ENCODE measurements at regions not wholly inside any gene's neighbourhood (a gene's known extent, or its start where the extent isn't known, plus 50 kb on each side); places are given as distances from the start of the nearest gene placed in this dataset.

DNA sequence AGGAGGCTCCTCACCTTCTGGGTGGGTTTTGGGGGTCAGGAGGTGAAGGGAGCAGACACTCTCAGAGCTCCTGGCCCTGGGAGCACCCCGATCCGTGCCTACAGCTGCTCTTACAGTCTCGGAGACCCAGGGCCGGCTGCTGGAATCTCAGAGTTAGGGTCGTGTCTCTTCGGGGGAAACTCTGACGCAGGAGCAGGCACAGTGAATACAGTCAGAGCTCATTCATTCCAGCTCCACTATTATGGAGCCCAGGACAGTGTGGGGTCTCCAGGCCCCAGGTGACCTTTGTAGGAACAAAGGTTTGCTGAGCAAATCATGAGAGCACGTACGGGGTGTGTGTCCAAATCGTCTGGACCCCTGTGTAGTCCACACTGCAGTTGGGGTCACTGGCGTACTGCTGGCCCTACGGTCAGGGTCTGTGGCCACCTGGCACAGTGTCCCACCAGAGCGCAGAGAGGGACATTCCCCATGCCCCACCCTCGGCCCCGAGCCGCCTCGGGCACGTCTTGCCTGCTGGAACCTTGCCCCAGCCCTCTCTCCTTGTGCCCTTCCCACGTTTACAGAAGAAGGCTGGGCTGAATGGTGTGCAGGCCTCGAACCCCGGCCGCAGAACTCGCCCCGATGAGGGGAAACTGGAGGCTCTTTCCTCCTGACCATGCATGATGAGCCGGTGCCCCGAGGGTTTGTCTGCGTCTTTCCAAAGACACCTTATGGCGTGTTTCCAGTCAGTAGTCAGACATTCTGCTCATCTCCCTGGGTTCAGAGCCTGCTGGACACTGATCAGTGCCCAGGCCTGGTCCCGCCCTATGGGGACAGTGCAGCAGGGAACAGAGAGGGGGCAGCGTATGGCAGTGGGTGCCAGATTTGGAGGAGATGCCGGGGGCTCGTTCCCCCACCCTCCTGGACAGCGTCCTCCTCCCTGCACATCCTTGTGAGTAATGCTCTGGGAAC is 1166.6 kb downstream of the BRD1 start:
- no peak for TF ChIP-seq EZH2 (IDR thresholded peaks at IDR 0.05; ENCODE audit: borderline replicate concordance, insufficient read depth, low read depth, low read length, poor library complexity, severe bottlenecking)
- TF ChIP-seq, protein P1, sequence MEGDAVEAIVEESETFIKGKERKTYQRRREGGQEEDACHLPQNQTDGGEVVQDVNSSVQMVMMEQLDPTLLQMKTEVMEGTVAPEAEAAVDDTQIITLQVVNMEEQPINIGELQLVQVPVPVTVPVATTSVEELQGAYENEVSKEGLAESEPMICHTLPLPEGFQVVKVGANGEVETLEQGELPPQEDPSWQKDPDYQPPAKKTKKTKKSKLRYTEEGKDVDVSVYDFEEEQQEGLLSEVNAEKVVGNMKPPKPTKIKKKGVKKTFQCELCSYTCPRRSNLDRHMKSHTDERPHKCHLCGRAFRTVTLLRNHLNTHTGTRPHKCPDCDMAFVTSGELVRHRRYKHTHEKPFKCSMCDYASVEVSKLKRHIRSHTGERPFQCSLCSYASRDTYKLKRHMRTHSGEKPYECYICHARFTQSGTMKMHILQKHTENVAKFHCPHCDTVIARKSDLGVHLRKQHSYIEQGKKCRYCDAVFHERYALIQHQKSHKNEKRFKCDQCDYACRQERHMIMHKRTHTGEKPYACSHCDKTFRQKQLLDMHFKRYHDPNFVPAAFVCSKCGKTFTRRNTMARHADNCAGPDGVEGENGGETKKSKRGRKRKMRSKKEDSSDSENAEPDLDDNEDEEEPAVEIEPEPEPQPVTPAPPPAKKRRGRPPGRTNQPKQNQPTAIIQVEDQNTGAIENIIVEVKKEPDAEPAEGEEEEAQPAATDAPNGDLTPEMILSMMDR (IDR thresholded peaks at IDR 0.05) = no peak
- Histone ChIP-seq H4K20me1 (ENCODE audit: control insufficient read depth, insufficient read depth, low read length, poor library complexity, severe bottlenecking) (no peaks in the 10 kb centered on the region), H3K4me2 (replicated peaks; ENCODE audit: low read depth, low read length, poor library complexity, severe bottlenecking) (no peak overlapping the region), H3K79me2 (ENCODE audit: control insufficient read depth, insufficient read depth, low read length) (no peaks in the 10 kb centered on the region), H2AFZ (ENCODE audit: insufficient read depth, low read depth, low read length, poor library complexity, severe bottlenecking) (no peak overlapping the region), H3K27me3 (replicated peaks in 1 of 4; ENCODE audit: control extremely low read depth in 1 of 4, control insufficient read depth in 3 of 4, insufficient read depth in 4 of 4, low read length in 3 of 4) (no peaks in the 10 kb centered on the region), H3K27ac (ENCODE audit: low read length in 2 of 2) (no peak overlapping the region), H3K9ac (ENCODE audit: low read length) (no peak overlapping the region), H3K9me3 (ENCODE audit: control extremely low read depth in 1 of 3, control insufficient read depth in 2 of 3, insufficient read depth in 1 of 3, low read length in 2 of 3) (peaks cover 0 to 39% (median 6%) of the 10 kb centered on the region in 3 donors), H3K4me3 (ENCODE audit: control extremely low read depth in 1 of 5, extremely low read depth in 1 of 5, insufficient read depth in 1 of 5, low read depth in 2 of 5, low read length in 4 of 5) (no peak overlapping the region), H3K36me3 (replicated peaks in 1 of 2; ENCODE audit: control extremely low read depth in 1 of 2, control insufficient read depth in 1 of 2, extremely low read depth in 1 of 2, insufficient read depth in 2 of 2, low read length in 1 of 2) (no peaks in the 10 kb centered on the region), H3K4me1 (ENCODE audit: control insufficient read depth in 2 of 2, insufficient read depth in 2 of 2, low read length in 2 of 2) (no peaks in the 10 kb centered on the region)
- H3K9me3 Mint-ChIP-seq (ENCODE audit: insufficient read depth) = peaks cover 8% of the 10 kb centered on the region
- no peak overlapping the region for H3K4me3 Mint-ChIP-seq
- POLR2A ChIA-PET = no interaction called here
- DNase-seq (no peak), ATAC-seq (ENCODE audit: low read depth) (no peak)
- intact Hi-C loops (cut with micrococcal nuclease) = no loop called here
- H3K27me3 Mint-ChIP-seq = no peaks in the 10 kb centered on the region
- no peaks in the 10 kb centered on the region for H3K4me1 Mint-ChIP-seq
- WGBS (ENCODE audit: insufficient coverage) = 78% methylated on average over 28 of the region's 33 CpGs
- H3K27ac Mint-ChIP-seq = no peak overlapping the region
- CTCF ChIA-PET = no interaction called here

- Histone ChIP-seq H3K36me3 (replicated peaks in 1 of 2; ENCODE audit: control extremely low read depth in 1 of 2, control insufficient read depth in 1 of 2, extremely low read depth in 1 of 2, insufficient read depth in 2 of 2, low read length in 1 of 2) (no peaks in the 10 kb centered on the region), H3K4me1 (ENCODE audit: control insufficient read depth in 2 of 2, insufficient read depth in 2 of 2, low read length in 2 of 2) (no peaks in the 10 kb centered on the region), H3K79me2 (ENCODE audit: control insufficient read depth, insufficient read depth, low read length) (no peaks in the 10 kb centered on the region), H3K4me2 (replicated peaks; ENCODE audit: low read depth, low read length, poor library complexity, severe bottlenecking) (no peak overlapping the region), H2AFZ (ENCODE audit: insufficient read depth, low read depth, low read length, poor library complexity, severe bottlenecking) (no peak overlapping the region), H3K4me3 (ENCODE audit: control extremely low read depth in 1 of 5, extremely low read depth in 1 of 5, insufficient read depth in 1 of 5, low read depth in 2 of 5, low read length in 4 of 5) (no peak overlapping the region), H3K27ac (ENCODE audit: low read length in 2 of 2) (no peak overlapping the region), H3K9ac (ENCODE audit: low read length) (no peak overlapping the region), H4K20me1 (ENCODE audit: control insufficient read depth, insufficient read depth, low read length, poor library complexity, severe bottlenecking) (no peaks in the 10 kb centered on the region), H3K27me3 (replicated peaks in 1 of 4; ENCODE audit: control extremely low read depth in 1 of 4, control insufficient read depth in 3 of 4, insufficient read depth in 4 of 4, low read length in 3 of 4) (no peaks in the 10 kb centered on the region), H3K9me3 (ENCODE audit: control extremely low read depth in 1 of 3, control insufficient read depth in 2 of 3, insufficient read depth in 1 of 3, low read length in 2 of 3) (peaks cover 0 to 41% (median 6%) of the 10 kb centered on the region in 3 donors)
- Mint-ChIP-seq H3K27me3 (no peaks in the 10 kb centered on the region), H3K4me1 (no peaks in the 10 kb centered on the region), H3K9me3 (ENCODE audit: insufficient read depth) (peaks cover 8% of the 10 kb centered on the region), H3K27ac (no peak overlapping the region), H3K4me3 (no peak overlapping the region)
- WGBS (ENCODE audit: insufficient coverage) = 79% methylated on average over 15 of the region's 22 CpGs
- no peak for TF ChIP-seq EZH2 (IDR thresholded peaks at IDR 0.05; ENCODE audit: borderline replicate concordance, insufficient read depth, low read depth, low read length, poor library complexity, severe bottlenecking)
- TF ChIP-seq, protein P1 (IDR thresholded peaks at IDR 0.05) = no peak
- ChIA-PET CTCF (no interaction called here), POLR2A (no interaction called here)
- intact Hi-C loops (cut with micrococcal nuclease) = no loop called here
- ATAC-seq (ENCODE audit: low read depth) (no peak), DNase-seq (no peak)
These were observed 1167.4 kb downstream of the BRD1 start for GRCh38 chr22:48660104-48660789.
